Stomach smooth muscle (tissue), 2 donors: ENCODE measurements at regions not wholly inside any gene's neighbourhood (a gene's known extent, or its start where the extent isn't known, plus 50 kb on each side); places are given as distances from the start of the nearest gene placed in this dataset.

Experiments
- H3K27ac ChIP-seq: one replicate; pipeline ENCODE4 v1.7.0; 2013; ENCODE audit warnings: mild to moderate bottlenecking, low read length, inconsistent platforms
- H3K27me3 ChIP-seq, 2 donors: one replicate each; pipeline ENCODE4 v1.7.0; 2013; ENCODE audit warnings: low read length in 2 of 2; ENCODE audit not compliant: insufficient read depth in 2 of 2, control insufficient read depth in 1 of 2
- H3K36me3 ChIP-seq, 2 donors: one replicate each; pipeline ENCODE4 v1.7.0; 2013; ENCODE audit warnings: low read length in 2 of 2; ENCODE audit not compliant: control insufficient read depth in 2 of 2, insufficient read depth in 2 of 2
- H3K4me1 ChIP-seq: one replicate; pipeline ENCODE4 v1.7.0; 2013; ENCODE audit warnings: low read length; ENCODE audit not compliant: control insufficient read depth, insufficient read depth
- H3K4me3 ChIP-seq, 2 donors: one replicate each; pipeline ENCODE4 v1.7.0; 2013; ENCODE audit warnings: low read length in 2 of 2
- H3K9ac ChIP-seq, 2 donors: one replicate each; pipeline ENCODE4 v1.7.0; 2013; ENCODE audit warnings: low read length in 2 of 2, mild to moderate bottlenecking in 1 of 2
- H3K9me3 ChIP-seq, 2 donors: one replicate each; pipeline ENCODE4 v1.7.0; 2013; ENCODE audit warnings: low read length in 2 of 2; ENCODE audit not compliant: control insufficient read depth in 2 of 2
- donor health status: healthy.
- donor health status: Pancreatic carcinoma.

DNA sequence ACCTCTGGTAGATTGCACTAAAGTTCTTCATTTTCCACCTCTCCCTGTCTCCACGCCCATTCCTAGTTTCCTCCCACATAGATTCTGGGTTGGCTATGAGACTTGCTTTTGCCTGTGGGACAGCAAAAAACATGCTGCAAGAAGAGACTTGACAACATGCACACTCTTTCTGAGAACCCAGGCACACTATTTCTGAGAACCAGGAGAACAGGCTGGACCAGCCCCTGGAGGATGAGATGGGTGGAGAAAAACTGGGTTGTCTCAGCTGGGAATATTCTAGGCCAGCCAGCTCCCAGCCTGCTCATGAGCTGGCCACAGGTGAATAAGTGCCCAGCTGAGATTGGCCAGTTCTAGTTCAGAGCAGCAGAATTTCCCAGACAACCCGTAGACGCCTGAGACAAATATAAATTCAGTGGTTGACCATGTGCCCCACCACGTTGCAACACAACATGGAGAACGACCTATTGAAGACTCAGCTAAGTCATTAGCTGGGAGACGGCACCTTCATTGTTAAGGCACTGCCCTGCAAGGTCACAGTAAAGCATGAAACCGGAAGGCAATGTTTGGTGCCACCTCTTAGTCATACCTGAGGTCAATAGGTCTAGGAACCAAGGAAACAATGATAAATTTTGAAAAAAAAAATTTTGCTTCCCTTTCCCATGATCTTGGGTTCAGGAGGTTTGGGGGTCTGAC, 92.7 kb upstream of the AKR1E2 start:
- Histone ChIP-seq H3K27me3 (no peaks in the 10 kb centered on the region), H3K36me3 (no peaks in the 10 kb centered on the region), H3K9me3 (no peaks in the 10 kb centered on the region), H3K9ac (no peak overlapping the region), H3K4me3 (no peak overlapping the region), H3K27ac (no peak overlapping the region), H3K4me1 (no peaks in the 10 kb centered on the region)

DNA sequence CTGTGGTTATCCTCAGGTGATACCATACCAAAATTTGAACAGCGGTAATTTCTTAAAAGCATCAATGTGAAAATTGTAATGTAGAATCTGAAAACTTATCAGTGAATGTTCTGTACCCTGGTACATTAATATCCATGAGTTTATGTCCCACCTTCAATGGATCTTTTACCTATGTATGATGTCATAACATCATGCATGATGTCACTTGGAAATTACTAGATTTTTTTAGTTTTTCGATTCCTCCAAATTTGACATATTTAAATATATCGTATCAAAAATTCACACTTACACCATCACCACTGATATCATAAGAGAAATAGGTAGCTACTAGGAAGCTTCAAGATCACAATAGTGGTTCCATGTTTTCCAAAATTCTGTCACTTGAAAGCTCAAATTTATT, 95.0 kb upstream of the AKR1E2 start:
- H3K27me3 ChIP-seq = no peaks in the 10 kb centered on the region
- no peaks in the 10 kb centered on the region for H3K9me3 ChIP-seq
- H3K9ac ChIP-seq = no peak overlapping the region
- no peak overlapping the region for H3K27ac ChIP-seq
- no peaks in the 10 kb centered on the region for H3K4me1 ChIP-seq
- no peaks in the 10 kb centered on the region for H3K36me3 ChIP-seq
- H3K4me3 ChIP-seq = no peak overlapping the region

- Histone ChIP-seq H3K4me1 (no peaks in the 10 kb centered on the region), H3K9ac (no peak overlapping the region), H3K4me3 (no peak overlapping the region), H3K36me3 (no peaks in the 10 kb centered on the region), H3K9me3 (no peaks in the 10 kb centered on the region), H3K27me3 (no peaks in the 10 kb centered on the region), H3K27ac (no peak overlapping the region)
Measured at GRCh38 chr10:4725917-4726606, 99.9 kb upstream of the AKR1E2 start.

DNA sequence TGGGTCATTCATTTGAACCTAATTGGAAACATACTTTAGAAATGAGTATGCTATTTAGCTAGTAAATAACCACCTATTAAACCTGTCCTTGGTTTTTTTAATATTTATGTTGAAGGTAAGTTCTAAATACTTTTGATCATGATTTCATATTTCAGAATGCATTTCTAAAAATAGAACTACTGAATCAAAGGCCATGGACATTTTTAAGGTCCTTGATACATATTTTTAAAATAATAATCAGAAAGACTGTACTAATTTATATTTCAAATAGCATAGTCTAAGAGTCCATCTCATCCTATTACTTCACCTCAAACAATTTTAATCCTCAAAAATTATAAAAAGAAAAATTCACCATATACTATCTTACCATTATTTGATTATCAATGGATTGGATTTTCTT, 102.1 kb upstream of the AKR1E2 start:
- no peaks in the 10 kb centered on the region for H3K36me3 ChIP-seq
- H3K27me3 ChIP-seq = no peaks in the 10 kb centered on the region
- no peak overlapping the region for H3K9ac ChIP-seq
- H3K27ac ChIP-seq = no peak overlapping the region
- H3K9me3 ChIP-seq = no peaks in the 10 kb centered on the region
- H3K4me1 ChIP-seq = no peaks in the 10 kb centered on the region
- no peak overlapping the region for H3K4me3 ChIP-seq

- H3K27me3 ChIP-seq = no peaks in the 10 kb centered on the region
- H3K36me3 ChIP-seq = no peaks in the 10 kb centered on the region
- no peaks in the 10 kb centered on the region for H3K4me1 ChIP-seq
- no peaks in the 10 kb centered on the region for H3K9me3 ChIP-seq
- H3K4me3 ChIP-seq = no peak overlapping the region
- no peak overlapping the region for H3K9ac ChIP-seq
- H3K27ac ChIP-seq = no peak overlapping the region
Measured at GRCh38 chr10:4721999-4722753, 103.8 kb upstream of the AKR1E2 start.

- Histone ChIP-seq H3K4me3 (no peak overlapping the region), H3K4me1 (no peaks in the 10 kb centered on the region), H3K27me3 (no peaks in the 10 kb centered on the region), H3K36me3 (no peaks in the 10 kb centered on the region), H3K9me3 (no peaks in the 10 kb centered on the region), H3K9ac (no peak overlapping the region), H3K27ac (no peak overlapping the region)
Measured at GRCh38 chr10:4720463-4720862, 105.5 kb upstream of the AKR1E2 start.

DNA sequence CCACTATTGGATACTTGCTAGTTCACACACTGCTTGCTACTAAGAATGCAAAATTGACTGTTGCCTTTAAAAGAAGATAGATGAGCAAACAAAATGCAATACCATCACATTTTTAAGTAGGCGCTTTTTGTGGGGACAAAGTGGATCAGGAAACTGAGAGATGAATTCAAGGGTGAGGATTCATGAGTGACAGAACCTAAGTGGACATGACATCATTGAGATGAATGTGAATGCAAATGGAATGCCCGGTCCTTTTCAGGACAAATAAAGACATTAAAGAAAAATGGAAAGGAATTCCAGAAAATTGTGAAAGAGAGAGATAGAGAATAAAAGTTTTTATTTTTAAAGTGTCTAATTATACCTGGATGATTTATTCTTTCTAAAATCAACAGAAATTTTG, 106.3 kb upstream of the AKR1E2 start:
- Histone ChIP-seq H3K4me3 (no peak overlapping the region), H3K36me3 (no peaks in the 10 kb centered on the region), H3K9me3 (no peaks in the 10 kb centered on the region), H3K9ac (no peak overlapping the region), H3K27ac (no peak overlapping the region), H3K4me1 (no peaks in the 10 kb centered on the region), H3K27me3 (no peaks in the 10 kb centered on the region)

DNA sequence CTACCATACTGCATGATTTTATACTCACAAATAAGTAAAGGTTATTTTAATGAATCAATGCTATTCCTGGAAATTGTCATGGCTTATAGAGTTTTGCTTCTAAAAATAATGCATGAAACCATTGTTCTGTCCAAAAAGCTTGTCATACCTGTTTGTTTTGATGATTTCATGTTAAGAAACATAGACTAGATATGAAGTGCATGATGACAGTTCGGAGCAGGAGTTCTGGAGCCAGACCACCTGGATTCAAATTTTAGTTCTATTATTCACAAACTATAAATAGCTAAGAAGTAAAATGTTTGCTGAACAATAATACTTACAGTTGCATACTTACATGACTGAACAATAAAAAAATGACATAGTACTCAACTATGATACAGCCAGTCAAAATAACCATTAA, 107.0 kb upstream of the AKR1E2 start:
- Histone ChIP-seq H3K36me3 (no peaks in the 10 kb centered on the region), H3K4me3 (no peak overlapping the region), H3K4me1 (no peaks in the 10 kb centered on the region), H3K9ac (no peak overlapping the region), H3K27ac (no peak overlapping the region), H3K27me3 (no peaks in the 10 kb centered on the region), H3K9me3 (no peaks in the 10 kb centered on the region)

DNA sequence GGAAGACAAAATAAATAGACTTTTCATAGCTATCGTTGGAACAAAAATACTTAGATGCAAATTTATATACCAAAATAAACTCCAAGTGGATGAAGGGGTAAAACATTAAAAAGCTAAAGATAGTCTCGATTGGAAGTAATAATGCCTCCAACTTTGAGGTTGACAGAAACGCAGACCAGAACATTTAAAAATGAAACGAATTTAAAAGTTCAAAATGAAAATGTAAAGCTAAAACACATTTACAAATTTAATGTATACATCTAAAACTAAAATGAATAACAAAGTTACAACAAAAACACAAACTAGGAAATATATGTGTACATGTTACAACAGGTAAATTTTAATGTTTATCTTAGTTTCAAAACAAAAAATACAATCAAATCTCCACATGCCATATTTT, 107.5 kb upstream of the AKR1E2 start:
- Histone ChIP-seq H3K4me3 (no peak overlapping the region), H3K9ac (no peak overlapping the region), H3K4me1 (no peaks in the 10 kb centered on the region), H3K27ac (no peak overlapping the region), H3K27me3 (no peaks in the 10 kb centered on the region), H3K36me3 (no peaks in the 10 kb centered on the region), H3K9me3 (no peaks in the 10 kb centered on the region)

DNA sequence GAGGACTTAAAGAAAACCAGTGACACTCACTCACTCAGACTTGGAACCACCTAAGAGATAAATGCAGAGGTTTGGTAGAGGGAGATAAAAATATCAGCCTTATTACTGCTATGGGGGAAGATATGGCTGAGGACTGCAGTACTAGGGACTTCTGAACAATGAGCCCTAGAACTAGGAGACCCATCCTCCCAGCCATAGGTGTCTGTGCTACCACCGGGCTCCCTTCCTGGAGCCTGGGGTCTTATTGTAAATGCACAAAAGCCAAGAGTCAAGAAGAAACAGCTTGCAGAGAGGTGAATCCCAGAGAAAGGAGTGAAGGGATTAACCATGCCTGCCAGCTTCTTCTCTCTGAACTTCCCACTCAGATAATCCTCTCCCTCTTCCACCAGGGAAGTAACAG, 108.3 kb upstream of the AKR1E2 start:
- Histone ChIP-seq H3K36me3 (no peaks in the 10 kb centered on the region), H3K9ac (no peak overlapping the region), H3K9me3 (no peaks in the 10 kb centered on the region), H3K4me1 (no peaks in the 10 kb centered on the region), H3K27me3 (no peaks in the 10 kb centered on the region), H3K4me3 (no peak overlapping the region), H3K27ac (no peak overlapping the region)

DNA sequence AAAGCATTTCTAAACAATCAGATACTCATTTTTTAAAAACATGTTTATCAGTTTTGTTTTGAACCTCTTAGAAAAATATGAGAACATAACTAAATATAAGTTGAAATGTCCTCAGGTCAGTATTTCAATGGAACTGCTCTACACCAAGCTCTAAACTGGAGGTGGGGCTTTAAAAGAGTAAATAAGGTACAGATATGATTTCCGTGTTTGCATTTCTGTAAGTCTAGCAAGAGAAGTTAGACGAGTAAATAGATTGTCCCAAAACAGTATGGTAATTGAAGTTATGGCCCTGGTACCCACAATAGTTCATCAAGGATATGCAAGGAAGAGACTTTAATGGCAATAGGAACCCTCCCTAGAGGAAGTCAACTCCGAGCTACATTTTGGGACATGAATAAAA, 115.1 kb upstream of the AKR1E2 start:
- Histone ChIP-seq H3K9me3 (no peaks in the 10 kb centered on the region), H3K27ac (no peak overlapping the region)

More for the DNA sequence above, 115.1 kb upstream of the AKR1E2 start:
- no peak overlapping the region for H3K4me3 ChIP-seq
- H3K4me1 ChIP-seq = no peaks in the 10 kb centered on the region
- no peak overlapping the region for H3K9ac ChIP-seq
- no peaks in the 10 kb centered on the region for H3K36me3 ChIP-seq
- H3K27me3 ChIP-seq = no peaks in the 10 kb centered on the region
